ENCODE measurements at regions not wholly inside any gene's neighbourhood (a gene's known extent, or its start where the extent isn't known, plus 50 kb on each side); places are given as distances from the start of the nearest gene placed in this dataset.

- Mint-ChIP-seq H3K36me3 (ENCODE audit: low read depth) (no peaks in the 10 kb centered on the region), H3K27me3 (ENCODE audit: low read depth) (no peaks in the 10 kb centered on the region), H3K27ac (peak overlapping the region; percentile 70 to 94 (median 93)), H3K4me1 (peaks cover 65% of the 10 kb centered on the region), H3K9me3 (peaks cover 3% of the 10 kb centered on the region), H3K4me3 (peak overlapping the region in 1 of 3 experiments; percentile 19)
- TF ChIP-seq CTCF (IDR thresholded peaks at IDR 0.05; ENCODE audit: unreplicated experiment in 3 of 3), result no peak
Measured at GRCh38 chr3:150081084-150081483, 110.4 kb upstream of the PFN2 start.

GRCh38 chr3:150080058-150080730, 109.5 kb upstream of the PFN2 start:
- no peaks in the 10 kb centered on the region for H3K36me3 Mint-ChIP-seq (ENCODE audit: low read depth)
- no peaks in the 10 kb centered on the region for H3K27me3 Mint-ChIP-seq (ENCODE audit: low read depth)
- H3K4me3 Mint-ChIP-seq, result no peak overlapping the region
- TF ChIP-seq CTCF (IDR thresholded peaks at IDR 0.05; ENCODE audit: unreplicated experiment in 3 of 3), result no peak
- H3K4me1 Mint-ChIP-seq, result peaks cover 71% of the 10 kb centered on the region
- peak overlapping the region; percentile 82 to 94 (median 93) for H3K27ac Mint-ChIP-seq
- H3K9me3 Mint-ChIP-seq, result peaks cover 3% of the 10 kb centered on the region

- H3K4me1 Mint-ChIP-seq, result peaks cover 75% of the 10 kb centered on the region
- no peaks in the 10 kb centered on the region for H3K27me3 Mint-ChIP-seq (ENCODE audit: low read depth)
- H3K36me3 Mint-ChIP-seq (ENCODE audit: low read depth), result no peaks in the 10 kb centered on the region
- H3K9me3 Mint-ChIP-seq, result peaks cover 3% of the 10 kb centered on the region
- peak overlapping the region in 1 of 3 experiments; percentile 37 for H3K4me3 Mint-ChIP-seq
- H3K27ac Mint-ChIP-seq, result peak overlapping the region; percentile 82 to 94 (median 93)
- TF ChIP-seq CTCF (IDR thresholded peaks at IDR 0.05; ENCODE audit: unreplicated experiment in 3 of 3), result no peak
Measured at GRCh38 chr3:150079029-150079739, 108.5 kb upstream of the PFN2 start.

GRCh38 chr3:150077581-150078247, 107.0 kb upstream of the PFN2 start:
- H3K9me3 Mint-ChIP-seq, result peaks cover 3% of the 10 kb centered on the region
- no peaks in the 10 kb centered on the region for H3K36me3 Mint-ChIP-seq (ENCODE audit: low read depth)
- H3K27ac Mint-ChIP-seq, result peak overlapping the region; percentile 73 to 94 (median 75)

GRCh38 chr3:150077107-150077506, 106.4 kb upstream of the PFN2 start:
- no peak for TF ChIP-seq CTCF (IDR thresholded peaks at IDR 0.05; ENCODE audit: unreplicated experiment in 3 of 3)
- Mint-ChIP-seq H3K27me3 (ENCODE audit: low read depth) (peaks cover 6% of the 10 kb centered on the region), H3K36me3 (ENCODE audit: low read depth) (no peaks in the 10 kb centered on the region), H3K9me3 (peaks cover 3% of the 10 kb centered on the region), H3K27ac (no peak overlapping the region), H3K4me3 (no peak overlapping the region), H3K4me1 (peaks cover 79% of the 10 kb centered on the region)

More at GRCh38 chr3:150077581-150078247, 107.0 kb upstream of the PFN2 start:
- H3K4me3 Mint-ChIP-seq, result no peak overlapping the region
- no peaks in the 10 kb centered on the region for H3K27me3 Mint-ChIP-seq (ENCODE audit: low read depth)
- TF ChIP-seq CTCF (IDR thresholded peaks at IDR 0.05; ENCODE audit: unreplicated experiment in 3 of 3), result no peak
- peaks cover 79% of the 10 kb centered on the region for H3K4me1 Mint-ChIP-seq
